Esophagus mucosa (tissue), 1 donor: ENCODE measurements at regions not wholly inside any gene's neighbourhood (a gene's known extent, or its start where the extent isn't known, plus 50 kb on each side); places are given as distances from the start of the nearest gene placed in this dataset.

Experiments used
- ATAC-seq: fragments of 200-7000 bp; cut with Tn5 transposase; one replicate; pipeline ENCODE4 v1.9.1; 2020
- donor health status: DM: yes; HTN: yes; CAD: no.

DNA sequence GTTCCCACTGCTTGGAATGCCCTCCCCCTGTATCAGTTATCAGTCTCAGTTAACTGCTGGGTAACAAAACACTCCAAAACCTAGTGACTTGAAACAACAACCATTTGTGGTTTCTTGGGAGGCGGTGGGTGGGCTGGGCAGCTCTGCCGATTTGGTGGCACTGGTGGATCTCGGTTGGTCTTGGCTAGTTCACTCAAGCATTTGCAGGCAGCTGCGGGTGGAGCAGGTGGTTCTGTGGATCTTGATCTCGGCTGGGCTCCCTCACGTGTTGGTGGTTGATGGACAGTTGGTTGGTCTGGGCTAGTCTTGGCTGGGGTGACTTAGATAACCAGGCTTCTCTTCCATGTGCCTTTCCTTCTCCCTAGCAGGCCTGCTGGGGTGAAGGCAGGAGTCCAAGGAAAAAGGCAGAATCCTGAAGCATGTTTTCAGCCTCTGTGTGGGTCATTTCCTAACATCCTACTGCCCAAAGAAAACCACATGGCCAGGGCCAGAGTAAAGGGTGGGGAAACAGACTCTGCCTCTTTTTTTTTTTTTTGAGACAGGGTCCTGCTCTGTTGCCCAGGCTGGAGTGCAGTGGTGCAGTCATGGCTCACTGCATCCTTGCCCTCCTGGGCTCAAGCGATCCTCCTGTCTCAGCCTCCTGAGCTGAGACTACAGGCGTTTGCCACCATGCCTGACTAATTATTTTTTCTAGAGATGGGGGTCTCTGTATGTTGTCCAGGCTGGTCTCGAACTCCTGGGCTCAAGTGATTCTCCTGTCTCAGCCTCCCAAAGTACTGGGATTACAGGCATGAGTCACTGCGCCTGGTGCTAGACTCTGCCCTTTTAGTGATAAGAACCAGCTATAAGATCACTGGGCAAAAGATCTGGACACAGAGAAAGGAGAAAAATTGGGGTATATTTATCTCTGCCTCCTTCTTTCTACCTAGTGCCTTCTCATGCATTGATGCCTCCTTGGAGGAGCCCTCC is 183.7 kb downstream of the RGS3 start:
- no peak for ATAC-seq

DNA sequence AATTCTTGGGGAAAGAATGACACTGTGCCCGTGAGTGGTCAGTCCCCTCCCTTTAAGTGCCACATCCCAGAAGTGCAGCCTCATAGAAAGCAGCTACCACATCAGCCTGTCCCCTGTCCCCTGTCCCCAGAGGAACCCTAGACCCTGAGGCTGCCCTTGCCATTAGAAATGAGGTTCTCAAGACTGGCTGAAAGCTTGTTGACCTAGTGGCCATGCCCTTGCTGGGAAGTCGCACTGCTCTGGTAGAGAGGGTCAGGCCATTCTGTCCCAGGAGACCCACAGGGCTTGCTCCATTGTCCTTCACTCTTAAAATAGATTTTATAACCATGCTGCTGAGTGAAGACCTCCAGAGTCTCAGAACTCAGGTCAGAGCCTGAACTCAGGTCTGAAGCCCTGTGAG is 184.5 kb downstream of the RGS3 start:
- ATAC-seq = no peak

DNA sequence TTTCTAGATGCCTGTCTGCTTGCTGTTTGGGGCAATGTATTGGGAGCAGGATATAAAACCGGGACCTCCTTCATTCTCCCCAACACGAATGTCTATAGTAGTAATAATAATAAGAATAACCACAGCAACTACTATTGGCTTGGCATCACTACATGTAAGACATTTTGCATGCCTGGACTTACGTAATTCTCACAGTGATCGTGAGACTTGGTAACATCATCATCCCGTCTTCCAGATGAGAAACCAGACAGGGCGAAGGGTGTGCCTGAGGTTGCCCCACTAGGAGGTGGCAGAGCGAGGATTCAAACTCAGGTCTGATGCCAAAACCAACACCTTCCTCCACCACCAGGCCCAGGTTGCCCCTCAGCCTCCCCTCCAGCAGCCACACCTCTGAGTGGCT is 185.1 kb downstream of the RGS3 start:
- ATAC-seq = no peak

DNA sequence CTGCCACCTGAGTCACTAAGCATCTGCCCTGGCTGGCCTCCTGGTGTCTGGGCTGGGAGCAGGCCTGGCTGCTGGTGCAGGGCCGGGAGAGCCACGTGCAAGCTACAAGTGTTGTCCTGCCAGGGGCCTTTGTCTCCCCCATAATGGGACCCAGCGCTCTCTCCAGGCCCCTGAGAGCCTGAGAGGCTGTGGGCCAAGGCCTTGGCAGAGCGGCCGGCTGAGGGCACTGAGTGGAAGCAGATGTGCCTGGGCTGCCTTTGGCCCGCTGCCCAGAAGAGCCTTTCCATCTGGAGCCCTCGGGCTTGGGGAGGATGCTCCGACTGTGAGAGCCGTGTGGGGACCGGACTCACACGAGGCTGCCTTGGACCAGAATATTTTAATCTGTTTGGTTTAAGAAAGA is 185.5 kb downstream of the RGS3 start:
- ATAC-seq = no peak

DNA sequence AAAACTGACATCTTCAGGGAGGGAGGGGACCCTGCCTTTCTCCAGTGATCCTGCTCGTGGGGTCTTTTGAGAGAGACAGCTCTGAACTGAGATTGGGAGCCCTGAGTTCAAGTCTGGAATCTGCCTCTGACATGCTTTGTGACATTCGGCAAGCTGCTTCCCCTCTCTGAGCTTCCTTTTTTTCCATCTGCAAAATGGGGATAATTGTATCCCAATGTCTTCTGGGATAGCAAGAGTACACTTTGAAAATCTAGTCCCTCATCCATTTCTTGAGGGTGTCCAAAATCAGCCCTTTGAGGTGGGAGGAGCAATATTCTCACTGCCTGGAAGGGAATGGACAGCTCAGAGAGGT is 186.3 kb downstream of the RGS3 start:
- no peak for ATAC-seq

DNA sequence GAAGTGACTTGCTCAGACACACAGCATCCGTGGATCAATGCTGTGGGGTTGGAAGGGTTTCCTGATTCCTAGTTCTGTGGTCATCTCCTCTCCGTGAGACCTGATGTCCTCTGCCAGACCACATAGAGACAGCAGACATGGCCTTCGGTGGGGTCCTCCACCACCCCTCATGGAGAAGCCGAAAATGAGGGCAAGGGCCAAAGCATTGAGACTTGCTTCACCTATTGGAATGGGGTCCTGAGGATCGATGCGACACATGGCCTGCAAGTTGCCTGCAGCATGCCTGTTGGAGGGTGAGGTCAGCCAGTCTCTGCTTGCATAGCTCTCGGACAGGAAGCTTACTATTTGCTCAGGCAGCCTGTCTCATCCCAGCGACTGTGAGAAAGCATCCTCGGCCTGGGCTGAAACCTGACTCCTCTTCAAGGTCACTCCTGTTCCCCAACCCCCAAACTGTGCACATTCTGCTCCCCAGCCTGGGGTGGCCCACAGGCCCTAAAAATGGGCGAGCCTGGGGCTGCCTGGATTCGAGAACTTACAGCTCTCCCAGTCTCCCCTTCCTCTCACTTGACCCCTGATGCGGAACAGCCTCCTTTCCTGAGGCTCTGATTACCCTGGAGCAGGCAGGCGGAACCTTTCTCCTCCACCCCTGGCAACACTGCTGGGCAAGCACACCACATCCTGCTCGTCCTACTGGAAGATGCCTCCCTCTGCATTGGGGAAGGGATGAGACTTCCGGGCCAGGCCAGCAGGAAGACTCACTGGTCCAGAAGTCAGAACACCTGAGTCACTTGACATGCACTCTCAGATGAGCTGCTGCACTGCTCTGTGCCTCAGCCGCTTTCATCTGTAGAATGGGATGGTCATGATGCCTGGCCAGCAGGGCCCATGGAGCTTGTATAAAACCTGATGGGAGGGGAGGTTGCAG is 186.9 kb downstream of the RGS3 start:
- ATAC-seq = no peak

DNA sequence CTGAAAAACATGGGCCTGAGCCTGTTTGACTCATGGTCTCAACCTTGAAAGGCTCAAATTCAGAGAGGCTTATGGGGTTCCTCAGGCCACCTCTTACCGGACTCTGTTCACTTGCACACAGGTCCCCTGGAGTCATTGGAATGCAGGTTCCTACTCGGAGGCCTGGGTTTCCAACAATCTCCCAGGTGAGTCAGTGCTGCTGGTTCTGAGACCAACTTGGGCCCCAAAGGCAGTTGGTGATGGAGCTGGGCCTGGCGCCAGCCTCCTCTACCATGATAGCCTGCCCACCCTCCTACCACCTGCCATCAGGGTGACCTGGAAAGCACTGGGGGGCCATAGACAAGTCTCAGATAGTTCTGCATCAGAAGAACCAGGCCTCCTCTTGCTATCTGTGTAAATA is 188.4 kb downstream of the RGS3 start:
- ATAC-seq = no peak

DNA sequence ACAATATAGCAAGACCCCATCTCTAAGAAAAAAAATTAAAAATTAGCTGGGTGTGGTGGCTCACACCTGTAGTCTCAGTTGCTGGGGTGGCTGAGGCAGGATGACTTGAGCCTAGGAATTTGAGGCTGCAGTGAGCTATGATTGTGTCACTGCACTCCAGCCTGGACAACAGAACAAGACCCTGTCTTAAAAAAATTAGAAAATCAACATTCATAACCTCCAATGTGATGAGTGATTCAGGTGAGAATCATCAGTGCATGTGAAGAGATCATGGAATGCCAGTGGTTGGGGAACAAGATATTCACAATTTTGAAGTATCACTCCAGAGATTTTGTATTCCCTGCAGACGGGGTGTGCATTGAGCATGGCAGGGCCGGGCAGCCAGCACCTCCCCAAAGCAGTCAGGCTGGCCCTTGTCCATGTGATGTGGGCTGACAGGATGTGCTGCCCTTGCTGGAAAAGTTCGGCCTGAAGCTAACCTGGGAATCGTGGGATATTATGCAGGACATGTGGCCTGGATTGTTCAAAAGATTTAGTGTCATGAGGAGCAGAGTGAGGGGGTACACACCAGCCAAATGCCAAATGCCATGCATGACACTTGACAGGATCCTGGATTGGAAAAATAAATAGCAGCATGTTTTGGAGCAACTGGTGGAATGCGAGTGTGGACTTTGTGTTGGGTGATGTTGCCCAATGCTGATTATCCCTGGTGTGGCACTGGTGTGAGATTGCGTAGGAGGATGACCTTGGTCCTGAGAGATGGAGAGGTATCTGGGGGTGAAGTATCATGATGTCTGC is 189.0 kb downstream of the RGS3 start:
- no peak for ATAC-seq

DNA sequence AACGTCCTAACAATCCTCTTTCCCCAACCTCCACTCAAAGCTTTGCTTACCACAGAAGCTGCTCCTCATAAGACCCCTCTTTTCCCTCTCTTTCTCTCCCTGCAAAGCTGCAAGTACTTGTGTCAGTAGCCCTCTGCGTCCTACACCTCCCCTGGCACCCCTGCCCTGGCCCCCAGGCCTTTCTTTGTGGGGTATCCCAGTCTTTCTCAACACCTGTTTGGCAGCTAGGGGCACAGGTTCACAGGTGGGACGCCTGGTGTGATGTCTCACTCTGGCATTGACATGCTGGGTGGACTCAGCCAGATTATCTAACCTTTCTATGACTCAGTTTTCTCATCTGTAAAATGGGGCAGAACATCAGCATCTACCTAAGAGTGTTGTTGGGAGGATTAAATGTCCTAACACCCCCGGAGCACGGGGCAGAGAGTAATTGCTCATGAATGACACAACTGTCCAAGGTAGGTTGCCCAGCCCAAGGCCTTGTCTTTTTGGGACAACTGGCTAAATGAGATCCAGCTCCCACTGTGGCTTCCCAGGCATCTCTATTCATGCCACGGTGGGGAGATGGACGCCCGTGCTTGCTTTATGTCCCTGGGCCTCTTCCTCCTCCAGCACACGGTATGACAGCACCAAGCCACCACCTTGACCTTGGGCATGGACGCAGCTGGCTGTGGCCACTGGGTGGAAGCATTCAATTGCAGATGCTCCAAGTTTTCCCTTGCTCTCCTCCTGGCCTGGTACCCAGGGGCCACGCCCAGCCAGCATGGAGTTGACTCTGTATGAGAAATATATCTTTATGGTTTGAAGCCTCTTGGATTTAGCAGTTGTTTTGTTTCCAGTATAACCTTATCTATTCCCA is 190.4 kb downstream of the RGS3 start:
- no peak for ATAC-seq

DNA sequence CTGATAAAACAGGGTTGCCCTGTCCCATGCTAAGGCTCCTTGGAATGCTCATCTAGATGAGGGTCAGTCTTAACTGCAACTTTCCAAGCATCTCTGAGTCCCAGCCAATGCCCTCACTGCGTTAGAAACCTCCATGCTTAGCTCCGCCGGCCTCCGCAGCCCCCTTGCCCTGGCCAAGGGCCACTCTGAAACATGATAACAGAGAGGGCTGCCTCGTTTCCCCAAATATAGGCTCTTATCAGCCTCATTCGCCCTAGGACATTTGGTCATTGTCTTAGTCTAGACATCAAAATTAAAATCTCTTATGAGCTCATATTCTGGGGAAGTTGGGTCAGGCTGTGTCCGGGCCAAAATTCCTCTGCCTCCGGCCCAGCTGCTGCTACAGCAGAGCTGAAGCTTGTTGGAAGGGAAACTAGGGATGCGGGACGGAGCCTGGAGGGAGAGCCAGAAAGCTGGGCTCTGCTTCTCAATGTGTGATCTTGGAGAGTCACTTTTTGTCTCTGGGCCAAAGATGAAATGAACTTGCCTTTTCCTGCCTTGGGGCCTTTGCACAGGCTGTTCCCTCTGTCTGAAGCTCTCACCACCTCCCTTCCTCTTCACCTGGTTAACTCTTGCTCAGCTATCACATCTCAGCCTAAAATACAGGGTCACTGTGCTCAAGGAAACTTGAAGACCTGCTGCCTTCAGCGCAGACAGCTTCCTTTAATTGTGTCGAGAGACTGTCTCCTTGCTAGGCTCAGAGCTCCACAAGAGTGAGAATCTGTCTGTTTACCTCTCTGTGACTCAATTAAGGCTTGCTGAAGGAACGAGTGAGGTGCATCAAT is 191.3 kb downstream of the RGS3 start:
- no peak for ATAC-seq

DNA sequence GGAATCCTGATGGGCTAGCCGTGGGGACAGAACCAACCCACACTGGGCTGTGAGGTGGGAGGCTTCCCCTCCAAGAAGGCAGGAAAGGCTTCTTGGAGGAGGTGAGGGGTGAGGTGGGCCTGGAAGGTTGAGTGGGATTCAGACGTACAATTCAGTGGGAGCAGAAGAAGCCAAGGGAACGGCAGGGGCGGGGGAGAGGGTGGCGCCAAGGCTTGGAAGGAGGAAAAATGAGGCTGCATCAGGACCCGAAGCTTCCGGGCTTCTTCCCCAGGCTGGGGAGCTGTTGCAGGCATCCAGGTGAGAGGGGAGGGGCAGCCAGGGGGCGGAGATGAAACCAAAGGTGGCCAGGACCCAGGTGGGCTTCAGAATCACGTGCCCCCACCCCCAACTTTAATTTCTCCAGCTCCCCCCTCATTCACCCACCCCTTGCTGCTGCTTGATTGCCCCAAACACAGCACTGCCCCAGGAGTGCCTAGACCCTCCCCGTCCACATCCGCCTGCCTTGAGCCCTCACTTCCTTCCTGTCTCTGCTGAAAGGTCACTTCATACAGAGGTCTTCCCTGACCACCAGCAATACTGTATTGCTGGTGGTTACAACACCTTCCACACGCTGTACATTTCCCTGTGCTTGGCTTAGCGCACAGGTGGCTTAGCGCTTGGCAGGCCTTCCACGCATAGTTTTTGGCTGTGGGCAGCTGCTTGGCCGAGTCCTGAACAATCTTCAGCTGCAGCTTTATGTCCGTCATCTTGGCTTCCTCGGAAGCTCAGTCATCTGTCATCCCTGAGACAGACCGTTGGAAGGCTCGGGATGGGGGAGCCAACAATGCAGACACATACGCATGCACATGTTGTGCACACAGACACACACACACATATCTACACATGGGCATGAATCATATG is 193.5 kb downstream of the RGS3 start:
- ATAC-seq = no peak

DNA sequence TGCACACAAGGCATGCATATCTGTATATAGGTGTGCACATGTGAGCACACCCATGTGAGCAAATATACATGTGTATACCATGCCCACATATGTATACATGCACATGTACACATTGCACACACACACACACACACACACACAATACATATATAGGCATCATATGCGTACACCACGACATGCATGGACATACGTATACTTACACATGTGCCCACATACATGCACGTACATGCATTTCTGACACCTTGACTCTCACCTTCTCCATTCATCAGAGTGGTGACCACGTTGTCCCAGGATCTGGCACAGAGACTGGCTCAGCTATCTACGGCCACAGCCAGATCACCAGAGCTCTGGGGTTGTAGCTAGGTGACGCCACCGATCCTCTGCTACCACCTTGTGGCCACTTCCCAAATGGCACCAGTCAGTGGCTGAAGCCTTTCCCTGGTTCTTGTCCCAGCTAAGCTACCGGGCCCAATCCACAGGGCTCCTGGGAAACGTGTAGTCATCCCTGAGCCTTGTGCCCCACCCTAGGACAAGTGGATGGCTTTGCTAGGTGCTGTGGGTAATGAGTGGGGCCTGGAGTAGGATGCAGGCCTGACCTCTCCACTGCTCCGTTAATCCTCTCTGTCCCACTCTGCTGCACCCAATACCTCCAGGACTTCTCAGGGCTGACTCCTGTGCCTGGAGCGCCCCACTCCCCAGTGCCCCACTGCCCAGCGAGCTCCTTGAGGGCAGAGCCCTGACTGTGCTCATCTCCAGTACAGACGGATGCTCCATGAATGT is 194.4 kb downstream of the RGS3 start:
- ATAC-seq = peak; percentile 88

DNA sequence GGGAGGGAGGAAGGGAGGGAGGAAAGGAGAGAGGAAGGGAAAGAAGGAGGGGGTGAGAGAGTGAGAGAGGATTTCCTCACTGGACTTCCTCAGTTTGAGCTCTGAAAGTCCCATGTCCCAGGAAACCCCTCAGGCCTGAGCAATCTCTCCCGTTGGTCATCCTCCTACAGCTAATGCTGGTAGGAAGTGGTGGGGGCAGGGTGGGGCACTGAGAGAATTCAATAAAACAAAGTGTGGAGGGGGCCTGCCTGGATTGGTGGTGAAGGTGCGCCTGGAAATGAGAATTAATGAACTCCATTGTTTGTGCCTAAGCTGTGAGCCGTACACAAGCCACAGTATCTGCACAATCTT is 195.0 kb downstream of the RGS3 start:
- ATAC-seq = no peak

DNA sequence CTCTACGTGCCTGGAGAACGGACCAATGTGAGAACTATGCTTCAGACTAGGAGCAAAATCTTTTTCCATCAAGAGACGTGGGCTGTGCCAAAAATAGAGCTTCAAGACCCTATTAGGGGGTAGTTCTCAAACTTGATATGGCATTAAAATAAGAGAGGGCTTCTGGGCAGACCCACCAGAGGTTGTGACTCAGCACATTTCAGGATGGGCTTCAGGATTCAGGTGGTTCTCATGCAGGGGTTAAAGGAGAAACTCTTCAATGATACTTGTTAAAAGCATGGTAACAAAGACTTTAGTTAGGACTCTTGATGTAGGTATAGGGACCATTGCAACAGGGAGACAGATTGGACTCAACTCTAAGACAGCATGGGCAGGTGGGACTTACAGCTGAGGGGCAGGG is 195.5 kb downstream of the RGS3 start:
- no peak for ATAC-seq

DNA sequence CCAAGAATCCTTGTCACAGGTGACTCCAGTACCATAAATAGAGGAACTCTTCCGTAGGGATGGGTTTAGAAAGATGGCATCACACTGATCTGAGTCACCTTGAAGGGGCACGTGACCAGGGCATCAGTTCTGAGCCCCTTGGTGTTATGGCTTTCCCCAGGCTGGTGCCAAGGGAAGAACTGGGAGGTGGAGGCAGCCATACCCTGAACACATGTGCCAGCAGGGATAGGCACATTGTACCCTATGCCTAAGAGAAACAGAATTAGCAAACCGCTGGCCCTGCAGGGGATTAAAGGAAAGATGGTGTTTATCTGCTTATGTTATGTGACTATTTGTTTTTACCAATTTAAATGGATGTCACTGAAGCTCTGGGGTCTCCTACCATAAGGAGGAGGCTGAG is 196.2 kb downstream of the RGS3 start:
- ATAC-seq = no peak

DNA sequence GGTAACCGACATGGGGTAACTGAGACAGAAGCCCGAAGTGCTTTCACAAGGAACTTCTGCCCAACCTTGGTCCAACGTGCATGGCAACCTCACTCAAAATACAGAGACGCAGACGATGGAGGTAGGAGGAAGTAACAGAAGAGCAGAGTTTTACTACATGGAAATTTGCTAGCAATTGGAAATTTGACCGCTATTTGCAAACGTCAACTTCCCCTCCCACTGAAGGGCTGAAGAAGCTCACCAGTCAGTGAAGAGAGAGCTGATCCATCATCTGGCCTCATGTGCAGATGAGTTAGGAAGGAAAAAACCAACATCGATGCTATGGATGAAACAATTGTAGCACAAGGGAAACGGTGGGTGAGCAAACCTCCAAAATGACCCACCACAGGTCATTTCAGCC is 196.7 kb downstream of the RGS3 start:
- no peak for ATAC-seq

DNA sequence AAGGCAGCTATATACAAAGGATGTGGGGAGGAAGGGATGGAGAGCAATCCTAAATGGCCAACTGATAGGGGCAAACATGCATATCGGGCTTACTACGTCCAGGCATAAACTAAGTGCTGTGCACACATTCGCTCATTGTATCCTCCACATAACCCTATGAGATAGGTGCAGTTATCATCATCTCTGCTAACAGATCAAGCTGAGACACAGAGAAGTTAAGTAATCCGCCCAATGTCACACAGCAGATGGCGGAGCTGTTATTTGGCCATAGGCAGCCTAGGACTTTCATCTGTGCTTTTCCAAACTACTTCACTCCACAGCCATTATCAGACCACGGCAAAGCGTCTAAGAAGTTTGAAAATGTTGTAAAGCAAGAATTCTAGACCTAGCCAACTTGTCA is 197.5 kb downstream of the RGS3 start:
- no peak for ATAC-seq

DNA sequence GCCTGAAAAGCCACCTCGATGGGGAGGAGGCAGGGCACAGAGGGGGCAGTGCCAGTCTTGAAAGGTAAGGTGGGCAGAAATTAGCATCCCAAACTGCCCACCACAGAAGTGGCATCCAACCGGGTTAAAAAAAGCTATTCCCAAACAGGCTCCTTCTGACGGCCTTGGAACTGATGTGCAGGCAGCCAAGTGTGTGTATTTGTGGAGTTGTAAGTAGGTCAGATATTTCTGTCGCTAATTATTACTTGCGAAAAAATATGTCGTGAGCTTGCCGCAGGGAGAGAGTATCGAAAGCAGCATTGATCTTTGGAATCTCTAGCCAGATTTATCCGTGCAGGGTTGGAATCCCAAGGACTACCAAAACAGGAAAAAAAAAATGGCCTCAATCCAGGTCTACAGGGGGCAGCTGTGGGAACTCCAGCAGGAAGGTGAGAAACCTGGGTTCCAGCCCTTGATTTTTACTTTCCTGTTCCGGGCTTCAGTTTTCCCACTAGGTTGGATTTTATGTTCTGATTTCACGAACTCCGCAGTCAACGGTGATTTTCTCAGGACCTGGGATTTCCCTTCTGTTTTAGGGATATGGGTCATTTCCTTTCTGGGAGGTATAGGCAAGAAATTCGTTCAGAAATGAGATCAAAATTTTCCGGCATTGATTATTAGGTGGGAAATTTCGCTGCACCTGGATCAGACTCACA is 200.8 kb downstream of the RGS3 start:
- ATAC-seq = no peak

DNA sequence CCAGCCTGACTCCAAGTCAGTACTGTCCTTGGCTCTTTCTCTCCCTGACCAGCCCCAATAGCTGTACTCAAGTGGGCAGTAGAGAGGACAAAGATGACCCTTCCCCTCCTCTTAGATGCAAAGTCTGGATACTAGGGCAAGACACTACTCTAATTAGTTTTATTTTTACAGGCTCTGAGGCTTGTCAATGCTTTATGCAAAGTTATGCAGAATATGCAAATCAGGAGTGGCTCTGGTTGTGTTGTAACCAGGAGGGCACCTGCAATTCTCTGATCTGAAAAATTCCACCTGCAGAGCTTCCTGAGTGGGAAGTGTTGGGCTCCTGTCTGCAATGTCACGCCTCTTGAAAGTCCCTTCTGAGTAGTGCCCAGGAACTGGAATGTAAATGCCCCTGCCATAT is 201.5 kb downstream of the RGS3 start:
- no peak for ATAC-seq
